HG02588 (cell line): ENCODE measurements at regions not wholly inside any gene's neighbourhood (a gene's known extent, or its start where the extent isn't known, plus 50 kb on each side); places are given as distances from the start of the nearest gene placed in this dataset.

Experiments
- ATAC-seq: cut with Tn5 transposase; IDR thresholded peaks from one replicate; pipeline ENCODE4 v1.9.1; 2021; ENCODE audit warnings: mild to moderate bottlenecking, moderate library complexity; ENCODE audit not compliant: unreplicated experiment

DNA sequence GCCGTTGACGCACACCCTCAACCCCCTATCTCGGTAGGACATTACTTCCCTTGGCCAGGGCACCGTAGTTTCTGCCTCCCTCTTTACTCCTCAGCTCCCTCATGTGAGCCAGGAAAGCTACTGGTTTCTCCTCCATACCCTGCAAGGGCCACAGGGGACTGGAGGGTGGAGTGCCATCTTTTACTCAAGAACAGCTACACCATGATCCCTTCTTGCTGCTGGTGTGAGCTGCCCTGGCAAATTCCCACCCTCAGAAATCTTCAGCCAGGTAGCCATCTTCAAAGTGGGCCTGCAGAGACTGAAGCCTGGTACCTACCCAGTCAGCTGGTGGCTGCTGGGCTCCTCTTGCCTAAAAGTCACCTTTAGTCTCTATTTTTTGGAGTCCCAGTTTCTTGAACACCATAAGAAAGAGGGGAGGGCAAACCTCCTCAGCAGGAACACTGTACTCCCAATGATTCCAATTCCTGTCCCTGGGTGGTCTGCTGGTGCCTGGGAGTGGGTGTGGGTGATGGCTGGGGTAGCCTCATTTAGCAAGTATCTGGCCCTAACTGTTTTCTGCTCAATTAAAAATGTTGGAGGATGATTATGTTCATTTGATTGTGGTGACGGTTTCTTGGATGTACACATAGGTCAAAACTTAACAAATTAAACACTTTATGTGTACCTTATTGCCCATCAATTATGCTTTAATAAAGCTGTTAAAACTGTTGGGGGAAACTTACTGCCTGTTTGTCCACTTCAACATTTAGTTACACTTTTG lies 105.0 kb upstream of the NPY start:
- no peak for ATAC-seq

- no peak for ATAC-seq
These were observed 92.6 kb upstream of the NPY start for GRCh38 chr7:24191362-24191761.

- no peak for ATAC-seq
These were observed 91.9 kb upstream of the NPY start for GRCh38 chr7:24192053-24192452.

GRCh38 chr7:24192691-24193090 lies 91.3 kb upstream of the NPY start:
- no peak for ATAC-seq

- no peak for ATAC-seq
These were observed 86.1 kb upstream of the NPY start for GRCh38 chr7:24197852-24198251.

- no peak for ATAC-seq
These were observed 84.0 kb upstream of the NPY start for GRCh38 chr7:24199978-24200377.

DNA sequence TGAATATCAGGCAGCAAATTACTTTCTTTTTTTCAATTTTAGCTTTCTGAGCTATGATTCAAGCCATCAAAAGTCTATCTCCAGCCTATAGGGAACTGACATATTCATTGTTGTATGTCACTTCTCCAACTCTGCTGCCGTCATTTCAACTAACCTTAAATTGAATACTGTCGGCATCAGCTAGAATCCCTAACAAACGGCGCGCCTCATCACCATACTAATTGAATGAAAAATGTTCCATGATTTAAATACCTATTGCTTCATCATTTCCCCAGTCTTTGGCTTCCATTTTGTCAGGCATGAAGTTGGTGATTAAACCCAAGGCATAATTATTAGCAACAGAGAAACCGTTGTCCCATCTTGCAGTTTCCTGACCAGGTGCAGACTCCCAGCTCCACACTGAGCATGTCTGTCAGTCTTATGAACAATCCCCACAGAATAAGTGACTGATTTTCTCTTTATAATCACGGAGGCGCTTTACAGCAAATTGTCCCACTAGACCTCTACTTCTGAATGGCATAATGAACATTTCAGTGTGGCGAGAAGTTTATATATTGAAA lies 83.5 kb upstream of the NPY start:
- no peak for ATAC-seq

GRCh38 chr7:24201226-24201625 lies 82.8 kb upstream of the NPY start:
- no peak for ATAC-seq

- no peak for ATAC-seq
These were observed 71.9 kb upstream of the NPY start for GRCh38 chr7:24212073-24212472.

DNA sequence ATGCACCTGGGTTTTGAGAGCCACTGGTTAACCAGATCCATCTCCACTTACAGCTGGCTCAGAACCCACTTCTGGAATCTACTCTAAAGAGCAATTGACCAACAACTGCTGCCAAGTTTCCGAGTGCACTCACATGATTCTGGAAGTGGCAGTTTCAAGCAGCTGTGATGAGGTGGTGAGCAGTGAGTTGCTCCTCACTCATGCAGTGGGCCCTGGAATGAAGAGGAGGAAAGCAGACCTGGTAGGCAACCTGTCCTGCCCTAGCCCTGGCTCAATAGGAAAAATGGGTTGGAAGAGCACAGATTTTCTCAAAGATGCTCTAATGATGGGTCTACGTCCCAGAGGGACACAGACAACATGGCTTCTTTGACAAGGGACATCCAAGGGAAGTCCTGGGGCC lies 70.7 kb upstream of the NPY start:
- ATAC-seq = no peak

DNA sequence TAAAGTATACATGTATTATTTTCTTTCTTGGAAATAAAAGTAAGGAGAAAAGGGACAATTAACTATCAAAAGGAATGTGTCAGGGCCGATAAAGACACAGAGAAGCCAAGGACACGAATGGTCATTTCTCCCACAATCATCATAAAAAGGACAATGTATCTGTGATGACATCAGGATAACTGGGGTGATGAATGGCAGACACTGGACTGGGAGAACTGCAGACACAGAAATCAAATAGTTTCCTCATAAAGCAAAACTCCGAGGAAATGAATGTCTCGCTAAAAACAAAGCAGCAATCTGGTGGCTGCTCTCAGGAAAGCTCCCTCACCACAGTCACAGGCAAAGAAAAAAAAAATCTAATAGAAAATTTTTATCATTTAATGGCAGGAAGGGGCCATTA lies 69.3 kb upstream of the NPY start:
- no peak for ATAC-seq

- ATAC-seq = no peak
These were observed 67.3 kb upstream of the NPY start for GRCh38 chr7:24216576-24217125.

DNA sequence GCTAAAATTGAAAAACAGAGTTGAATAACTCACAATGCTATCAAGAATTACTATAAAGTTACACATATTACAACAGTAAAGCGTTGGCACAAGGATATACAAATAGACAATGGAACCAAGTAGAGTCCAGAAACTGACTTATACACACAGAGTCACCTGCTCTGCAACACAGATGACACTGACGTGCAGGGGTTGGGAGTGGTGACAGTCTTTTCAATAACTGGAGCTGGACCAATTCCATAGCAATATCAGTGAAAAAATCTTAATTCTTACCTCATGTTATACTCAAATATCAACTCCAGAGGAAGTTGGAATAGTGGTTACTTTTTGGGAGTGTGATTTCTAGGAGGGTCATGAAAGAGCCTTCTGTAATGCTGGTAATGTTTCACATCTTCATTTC lies 62.5 kb upstream of the NPY start:
- ATAC-seq = no peak

GRCh38 chr7:24227068-24227467 lies 56.9 kb upstream of the NPY start:
- ATAC-seq = no peak

DNA sequence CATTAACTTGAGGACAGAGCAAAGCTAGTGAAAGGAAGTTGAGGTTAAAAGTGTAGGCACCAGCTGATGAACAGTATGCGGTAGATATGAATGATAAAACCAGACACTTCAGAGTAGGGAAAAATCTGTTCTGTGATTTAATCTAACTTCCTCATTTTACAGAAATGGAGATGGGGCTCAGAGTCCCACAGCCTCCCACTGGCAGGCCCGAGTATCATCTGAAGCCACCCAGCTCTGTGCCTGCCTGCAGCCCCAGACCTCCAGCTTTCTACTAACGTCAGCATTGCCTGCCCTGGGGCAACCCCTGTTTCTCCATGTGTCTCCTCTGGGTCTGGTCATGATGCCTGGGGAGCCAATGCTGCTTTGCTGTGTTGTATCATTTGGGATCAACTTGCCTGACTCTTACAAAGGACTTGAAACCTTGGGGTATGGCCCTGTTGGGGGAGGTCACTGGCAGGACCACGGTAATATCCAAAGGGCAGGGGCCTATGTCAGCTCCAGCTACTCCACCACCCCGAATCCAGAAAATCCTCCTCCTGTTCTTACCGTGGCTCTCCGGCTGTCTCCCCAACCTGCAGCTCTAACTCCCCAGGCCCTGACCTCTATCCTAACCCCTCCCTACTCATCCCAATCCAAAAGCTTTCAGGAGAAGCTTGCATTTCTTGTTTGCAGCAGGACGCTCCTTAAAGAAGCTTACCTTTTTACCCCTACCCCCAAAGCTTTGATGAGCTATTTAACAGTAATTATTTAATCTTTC lies 56.2 kb upstream of the NPY start:
- peak; percentile 80 for ATAC-seq

DNA sequence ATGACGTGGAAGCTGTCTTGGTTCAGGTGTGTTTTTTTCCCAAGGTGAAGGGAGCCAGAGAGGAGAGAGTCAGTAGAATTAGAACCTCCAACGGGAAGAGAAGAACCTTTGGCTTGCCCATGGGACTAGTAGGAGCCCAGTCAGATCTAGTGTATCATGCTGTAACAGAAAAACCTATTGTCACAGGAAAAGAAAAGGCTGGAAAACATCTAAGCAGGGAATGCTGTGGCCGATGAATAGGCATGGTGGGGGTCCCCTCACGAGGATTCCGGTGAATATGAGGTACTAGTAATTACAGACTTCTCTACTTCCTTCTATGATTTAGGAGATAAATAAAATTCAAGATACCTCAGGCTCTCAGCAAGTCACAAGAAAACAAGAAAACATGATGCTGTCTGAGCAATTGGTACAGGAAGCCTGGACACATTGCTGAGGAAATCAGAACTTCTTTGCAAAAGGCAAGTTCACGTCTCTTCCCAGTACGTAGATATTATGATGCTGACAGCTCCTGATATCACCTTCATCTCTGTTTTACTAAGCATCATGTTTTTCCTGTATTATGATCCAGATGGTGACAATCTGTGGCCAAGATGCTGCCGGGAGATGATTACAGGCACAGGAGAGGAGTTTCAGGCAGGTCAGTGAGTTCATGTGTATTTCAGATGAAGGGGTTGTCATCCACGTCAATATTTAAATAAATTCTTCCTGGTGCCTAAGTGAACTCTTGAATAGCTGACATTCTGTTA lies 54.3 kb upstream of the NPY start:
- ATAC-seq = no peak

DNA sequence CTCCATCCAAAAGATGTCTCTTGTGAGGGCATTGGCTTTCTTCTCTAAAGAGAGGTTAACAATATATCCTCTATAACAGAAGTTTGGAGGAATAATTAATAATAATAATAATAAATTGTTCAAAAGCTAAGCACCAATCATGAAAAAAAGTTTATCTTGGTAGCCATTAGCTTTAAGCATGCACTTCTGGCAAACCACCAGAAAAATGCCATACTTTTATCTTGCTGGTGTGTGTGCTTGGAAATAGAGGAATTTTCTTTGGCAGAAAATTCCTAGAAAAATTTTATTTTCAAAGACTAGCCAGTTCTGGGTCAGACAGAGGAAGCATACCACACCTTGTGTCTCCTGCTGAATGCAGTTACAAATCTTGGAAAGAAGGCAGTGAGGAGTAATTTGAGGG lies 52.5 kb upstream of the NPY start:
- no peak for ATAC-seq

GRCh38 chr7:24233386-24233785 lies 50.6 kb upstream of the NPY start:
- no peak for ATAC-seq
